ENCODE measurements at regions not wholly inside any gene's neighbourhood (a gene's known extent, or its start where the extent isn't known, plus 50 kb on each side); places are given as distances from the start of the nearest gene placed in this dataset.

GRCh38 chr12:75661908-75662307 is 150.5 kb upstream of the KRR1 start:
- no peaks in the 10 kb centered on the region for H3K27me3 ChIP-seq
- no peaks in the 10 kb centered on the region for H3K36me3 ChIP-seq
- no peak for TF ChIP-seq CTCF (IDR thresholded peaks at IDR 0.05)
- DNase-seq = no peak
- H3K4me1 ChIP-seq = no peaks in the 10 kb centered on the region
- ATAC-seq = no peak
- no peak overlapping the region for H3K27ac ChIP-seq
- H3K9me3 ChIP-seq = no peaks in the 10 kb centered on the region
- no peak overlapping the region for H3K4me3 ChIP-seq
- intact Hi-C loops (cut with DNase I) = no loop called here

- DNase-seq = no peak
- Histone ChIP-seq H3K4me3 (no peak overlapping the region), H3K36me3 (no peaks in the 10 kb centered on the region), H3K27me3 (no peaks in the 10 kb centered on the region), H3K27ac (no peak overlapping the region), H3K9me3 (no peaks in the 10 kb centered on the region), H3K4me1 (no peaks in the 10 kb centered on the region)
- ATAC-seq = no peak
- no peak for TF ChIP-seq CTCF (IDR thresholded peaks at IDR 0.05)
- intact Hi-C loops (cut with DNase I) = no loop called here
These were observed 149.5 kb upstream of the KRR1 start for GRCh38 chr12:75660805-75661404.

- intact Hi-C loops (cut with DNase I) = no loop called here
- DNase-seq (no peak), ATAC-seq (no peak)
- no peak overlapping the region for H3K4me3 ChIP-seq
- H3K36me3 ChIP-seq = no peaks in the 10 kb centered on the region
- H3K27me3 ChIP-seq = no peaks in the 10 kb centered on the region
- H3K27ac ChIP-seq = no peak overlapping the region
- TF ChIP-seq CTCF (IDR thresholded peaks at IDR 0.05) = no peak
- no peaks in the 10 kb centered on the region for H3K4me1 ChIP-seq
- no peaks in the 10 kb centered on the region for H3K9me3 ChIP-seq
These were observed 148.7 kb upstream of the KRR1 start for GRCh38 chr12:75660107-75660530.

- DNase-seq = no peak
These were observed 147.8 kb upstream of the KRR1 start for GRCh38 chr12:75658901-75659823.

GRCh38 chr12:75658286-75658685 is 146.9 kb upstream of the KRR1 start:
- intact Hi-C loops (cut with DNase I) = no loop called here
- no peak overlapping the region for H3K4me3 ChIP-seq
- no peak for DNase-seq
- no peaks in the 10 kb centered on the region for H3K36me3 ChIP-seq
- H3K27ac ChIP-seq = no peak overlapping the region
- no peak for ATAC-seq
- no peaks in the 10 kb centered on the region for H3K27me3 ChIP-seq
- H3K9me3 ChIP-seq = no peaks in the 10 kb centered on the region
- no peak for TF ChIP-seq CTCF (IDR thresholded peaks at IDR 0.05)
- no peaks in the 10 kb centered on the region for H3K4me1 ChIP-seq

More at GRCh38 chr12:75658901-75659823, 147.8 kb upstream of the KRR1 start:
- Histone ChIP-seq H3K27me3 (no peaks in the 10 kb centered on the region), H3K4me1 (no peaks in the 10 kb centered on the region), H3K9me3 (no peaks in the 10 kb centered on the region), H3K36me3 (no peaks in the 10 kb centered on the region), H3K4me3 (no peak overlapping the region), H3K27ac (no peak overlapping the region)
- intact Hi-C loops (cut with DNase I) = no loop called here
- no peak for ATAC-seq
- no peak for TF ChIP-seq CTCF (IDR thresholded peaks at IDR 0.05)
